HG02623 (cell line): ENCODE measurements at regions not wholly inside any gene's neighbourhood (a gene's known extent, or its start where the extent isn't known, plus 50 kb on each side); places are given as distances from the start of the nearest gene placed in this dataset.

ENCODE experiments used
- ATAC-seq: cut with Tn5 transposase; IDR thresholded peaks from one replicate; pipeline ENCODE4 v1.9.1; 2021; ENCODE audit warnings: moderate library complexity; ENCODE audit not compliant: unreplicated experiment

- no peak for ATAC-seq
Observed at GRCh38 chr12:74431801-74432200, 105.8 kb upstream of the ATXN7L3B start.

- ATAC-seq: no peak
Observed at GRCh38 chr12:74440469-74440868, 97.2 kb upstream of the ATXN7L3B start.

GRCh38 chr12:74441872-74442271 is 95.8 kb upstream of the ATXN7L3B start:
- no peak for ATAC-seq

- no peak for ATAC-seq
Observed at GRCh38 chr12:74446466-74446865, 91.2 kb upstream of the ATXN7L3B start.

GRCh38 chr12:74449872-74450271 is 87.8 kb upstream of the ATXN7L3B start:
- ATAC-seq: no peak

- ATAC-seq: no peak
Observed at GRCh38 chr12:74454109-74454508, 83.5 kb upstream of the ATXN7L3B start.

GRCh38 chr12:74455429-74455828 is 82.2 kb upstream of the ATXN7L3B start:
- ATAC-seq: no peak

- ATAC-seq: no peak
Observed at GRCh38 chr12:74456431-74456830, 81.2 kb upstream of the ATXN7L3B start.

- no peak for ATAC-seq
Observed at GRCh38 chr12:74468401-74468800, 69.2 kb upstream of the ATXN7L3B start.

GRCh38 chr12:74476234-74476633 is 61.4 kb upstream of the ATXN7L3B start:
- no peak for ATAC-seq

GRCh38 chr12:74481078-74481477 is 56.6 kb upstream of the ATXN7L3B start:
- ATAC-seq: no peak

GRCh38 chr12:74482115-74482514 is 55.5 kb upstream of the ATXN7L3B start:
- ATAC-seq: no peak

- no peak for ATAC-seq
Observed at GRCh38 chr12:74483057-74483456, 54.6 kb upstream of the ATXN7L3B start.
